H1 (cell line): ENCODE measurements at regions not wholly inside any gene's neighbourhood (a gene's known extent, or its start where the extent isn't known, plus 50 kb on each side); places are given as distances from the start of the nearest gene placed in this dataset.

ENCODE experiments used
- EGR1 ChIP-seq: IDR thresholded peaks from 2 replicates; pipeline ENCODE4 v1.6.1; 2011; ENCODE audit warnings: low read depth, low read length, borderline replicate concordance
- SAP30 ChIP-seq: fragments of 300-600 bp; sonication (generic); IDR thresholded peaks from 2 replicates; pipeline ENCODE4 v1.7.1; 2012; ENCODE audit warnings: low read length, moderate library complexity, mild to moderate bottlenecking, inconsistent platforms; ENCODE audit not compliant: insufficient read depth, insufficient replicate concordance
- SP4 ChIP-seq: IDR thresholded peaks from 2 replicates; pipeline ENCODE4 v1.6.1; 2012; ENCODE audit warnings: low read length, inconsistent platforms
- TF ChIP-seq, protein P1 (sequence below): IDR thresholded peaks from 2 replicates; pipeline ENCODE4 v1.6.1; 2012; ENCODE audit warnings: inconsistent platforms

DNA sequence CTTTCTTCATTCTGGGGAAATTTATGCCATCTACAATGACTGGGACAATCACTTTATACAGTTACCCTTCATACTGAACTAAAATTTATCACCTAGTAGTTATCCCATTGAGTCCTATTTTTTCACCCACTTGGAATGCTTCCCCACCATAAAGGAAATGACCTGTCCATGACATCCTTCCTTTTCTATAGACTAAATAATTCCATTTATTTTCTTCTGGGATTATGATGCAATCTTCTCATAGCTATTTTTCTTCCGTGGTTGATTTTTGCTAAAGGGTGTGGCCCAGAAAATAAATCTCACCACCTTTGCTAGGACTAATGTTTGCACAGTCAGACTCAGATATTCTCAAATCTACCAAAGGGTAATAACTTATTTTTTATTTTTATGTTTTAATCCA lies 186.1 kb upstream of the NRXN1 start (continued):
- TF ChIP-seq SAP30 (no peak), SP4 (no peak), EGR1 (no peak)
- TF ChIP-seq, protein P1, sequence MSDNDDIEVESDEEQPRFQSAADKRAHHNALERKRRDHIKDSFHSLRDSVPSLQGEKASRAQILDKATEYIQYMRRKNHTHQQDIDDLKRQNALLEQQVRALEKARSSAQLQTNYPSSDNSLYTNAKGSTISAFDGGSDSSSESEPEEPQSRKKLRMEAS: no peak
